HepG2 (cell line): ENCODE measurements at regions not wholly inside any gene's neighbourhood (a gene's known extent, or its start where the extent isn't known, plus 50 kb on each side); places are given as distances from the start of the nearest gene placed in this dataset.

Experiments
- ATAC-seq: fragments of 200-7000 bp; cut with Tn5 transposase; 3 replicates; pipeline ENCODE4 v1.9.1; 2020; ENCODE audit warnings: mild to moderate bottlenecking, moderate library complexity
- BruUV-seq: library from RNA; stranded (reverse); fragments of 400-500 nt; replicated peaks from 2 replicates; lab custom pipeline; 2021; lab: Mats Ljungman, UMichigan
- CTCF ChIA-PET: fragments of 300-600 bp; formaldehyde crosslinking; extraction: SDS; loops from one replicate; lab custom pipeline; 2021; ENCODE audit warnings: low total read pairs, inconsistent platforms, low intra/inter-chr PET ratio; lab: Yijun Ruan, JAX
- POLR2A ChIA-PET: fragments of 350-600 bp; sonication (Branson Sonifier 250); formaldehyde crosslinking; loops from one replicate; lab custom pipeline; 2020; ENCODE audit warnings: antibody characterized with exemption, inconsistent platforms; lab: Yijun Ruan, JAX
- DNase-seq: peaks from one replicate; pipeline ENCODE4 v3.0.0-alpha.2; 2015; ENCODE audit warnings: low spot score
- FAIRE-seq: peaks from 3 replicates; lab custom pipeline; 2011; peaks lifted over from hg19 to GRCh38; lab: Jason Lieb, UNC
- H2AFZ ChIP-seq: one replicate; pipeline ENCODE4 v1.6.1; 2011; ENCODE audit warnings: low read length, inconsistent platforms
- H3K27ac ChIP-seq: fragments of 300-600 bp; 3 replicates; pipeline ENCODE4 v1.8.0; 2011; ENCODE audit warnings: mixed run types, mild to moderate bottlenecking, mixed read lengths, low read length, inconsistent platforms; ENCODE audit not compliant: insufficient read depth; ENCODE audit errors: extremely low read length
- H3K27me3 ChIP-seq, 2 experiments: fragments of 200-600 bp in 1 of 2; 2 replicates in 1 of 2; 3 replicates in 1 of 2; pipeline versions ENCODE4 v1.6.0 to v1.8.0; 2011; ENCODE audit warnings: low read length in 2 of 2, mild to moderate bottlenecking in 2 of 2, moderate library complexity in 2 of 2, inconsistent platforms in 1 of 2; ENCODE audit not compliant: insufficient read depth in 2 of 2, control insufficient read depth in 1 of 2
- H3K36me3 ChIP-seq, 2 experiments: fragments of 200-600 bp in 1 of 2; replicated peaks in 1 of 2; 2 replicates in 1 of 2; 3 replicates in 1 of 2; pipeline versions ENCODE4 v1.5.1 to v1.8.0; 2011; ENCODE audit warnings: low read length in 2 of 2, inconsistent platforms in 1 of 2; ENCODE audit not compliant: insufficient read depth in 2 of 2, control insufficient read depth in 1 of 2
- H3K4me1 ChIP-seq: 2 replicates; pipeline ENCODE4 v1.5.1; 2012; ENCODE audit warnings: low read length, inconsistent platforms; ENCODE audit not compliant: insufficient read depth
- H3K4me2 ChIP-seq: 2 replicates; pipeline ENCODE4 v1.6.0; 2011; ENCODE audit warnings: low read depth, low read length, inconsistent platforms
- H3K4me3 ChIP-seq, 3 experiments: fragments of 200-600 bp in 1 of 3; sonication (generic), shearing (Covaris generic) in 1 of 3; replicated peaks in 1 of 3; 2 replicates each; pipeline ENCODE4 v1.5.1; 2011 to 2016; ENCODE audit warnings: low read length in 3 of 3, inconsistent platforms in 2 of 3, low read depth in 2 of 3, mild to moderate bottlenecking in 2 of 3, control low read depth in 1 of 3, mixed read lengths in 1 of 3; ENCODE audit not compliant: insufficient read depth in 1 of 3
- H3K79me2 ChIP-seq: one replicate; pipeline ENCODE4 v1.6.1; 2011; ENCODE audit warnings: low read length, inconsistent platforms; ENCODE audit not compliant: insufficient read depth
- H3K9ac ChIP-seq: 2 replicates; pipeline ENCODE4 v1.6.0; 2011; ENCODE audit warnings: mild to moderate bottlenecking, low read depth, low read length, inconsistent platforms; ENCODE audit not compliant: insufficient read depth
- H3K9me3 ChIP-seq: 2 replicates; pipeline ENCODE4 v1.5.1; 2012; ENCODE audit warnings: mild to moderate bottlenecking, low read length
- H4K20me1 ChIP-seq: 2 replicates; pipeline ENCODE4 v1.6.0; 2011; ENCODE audit warnings: inconsistent platforms, mild to moderate bottlenecking, low read length, moderate library complexity; ENCODE audit not compliant: insufficient read depth
- CHCHD3 ChIP-seq: sonication (generic); formaldehyde crosslinking; IDR thresholded peaks from 2 replicates; pipeline ENCODE4 v1.8.0; 2022; ENCODE audit warnings: mild to moderate bottlenecking, missing genetic modification reagents, moderate library complexity
- EEA1 ChIP-seq: sonication (generic); formaldehyde crosslinking; IDR thresholded peaks from 2 replicates; pipeline ENCODE4 v1.5.1; 2020; ENCODE audit warnings: mild to moderate bottlenecking, missing genetic modification reagents, borderline replicate concordance
- IRF9 ChIP-seq: sonication (generic); formaldehyde crosslinking; IDR thresholded peaks from 2 replicates; pipeline ENCODE4 v1.8.0; 2022; ENCODE audit warnings: missing genetic modification reagents, mild to moderate bottlenecking, borderline replicate concordance
- NFE2L1 ChIP-seq: sonication (generic); formaldehyde crosslinking; IDR thresholded peaks from 2 replicates; pipeline ENCODE4 v1.4.0; 2020; ENCODE audit warnings: missing genetic modification reagents, mild to moderate bottlenecking, borderline replicate concordance
- PBX2 ChIP-seq: IDR thresholded peaks from 2 replicates; pipeline ENCODE4 v1.6.1; 2016; ENCODE audit warnings: control low read depth
- SOX6 ChIP-seq, 2 experiments: fragments of 450-650 bp in 1 of 2; sonication (generic) in 1 of 2; formaldehyde crosslinking in 1 of 2; IDR thresholded peaks; 2 replicates each; pipeline versions ENCODE4 v1.4.0 to v1.6.1; 2017 to 2020; ENCODE audit warnings: antibody characterized with exemption in 1 of 2, mild to moderate bottlenecking in 1 of 2, missing genetic modification reagents in 1 of 2
- ZNF12 ChIP-seq: sonication (generic); formaldehyde crosslinking; IDR thresholded peaks from 2 replicates; pipeline ENCODE4 v1.5.0; 2020; ENCODE audit warnings: missing genetic modification reagents
- ZNF558 ChIP-seq: sonication (generic); formaldehyde crosslinking; IDR thresholded peaks from 2 replicates; pipeline ENCODE4 v1.9.0; 2022; ENCODE audit warnings: mild to moderate bottlenecking, missing genetic modification reagents, borderline replicate concordance
- WGBS: methylation state at CpG from one replicate; pipeline ENCODE4 v1.1.6; 2017; ENCODE audit warnings: low lambda C conversion rate; 5-methylcytosine and 5-hydroxymethylcytosine counted together
- in situ Hi-C: cut with HindIII; loops from 2 replicates; pipeline ENCODE4 v1.10.0; 2017; ENCODE audit warnings: low pct_unique_long_range_greater_than_20kb; ENCODE audit not compliant: extremely low pct_ligation_motif_present
- intact Hi-C: fragments of 100-400 bp; cut with micrococcal nuclease; formaldehyde crosslinking; loops from one replicate; pipeline ENCODE4 v1.10.0; 2022; ENCODE audit not compliant: unreplicated experiment

GRCh38 chr18:39241534-39241933 is 1675.9 kb upstream of the CELF4 start (continued):
- no peak for TF ChIP-seq PBX2 (CRISPR knock-in tag)
- TF ChIP-seq EEA1 (CRISPR knock-in tag) = no peak
- TF ChIP-seq SOX6 (IDR thresholded peaks at IDR 0.05) = no peak
- TF ChIP-seq SOX6 (CRISPR knock-in tag; IDR thresholded peaks at IDR 0.05) = peak; percentile 95
- TF ChIP-seq IRF9 (CRISPR knock-in tag) = no peak
- peak; percentile 50; the same call in 1 of the 2 replicates for TF ChIP-seq ZNF12 (CRISPR knock-in tag)
- TF ChIP-seq CHCHD3 (CRISPR knock-in tag) = no peak

DNA sequence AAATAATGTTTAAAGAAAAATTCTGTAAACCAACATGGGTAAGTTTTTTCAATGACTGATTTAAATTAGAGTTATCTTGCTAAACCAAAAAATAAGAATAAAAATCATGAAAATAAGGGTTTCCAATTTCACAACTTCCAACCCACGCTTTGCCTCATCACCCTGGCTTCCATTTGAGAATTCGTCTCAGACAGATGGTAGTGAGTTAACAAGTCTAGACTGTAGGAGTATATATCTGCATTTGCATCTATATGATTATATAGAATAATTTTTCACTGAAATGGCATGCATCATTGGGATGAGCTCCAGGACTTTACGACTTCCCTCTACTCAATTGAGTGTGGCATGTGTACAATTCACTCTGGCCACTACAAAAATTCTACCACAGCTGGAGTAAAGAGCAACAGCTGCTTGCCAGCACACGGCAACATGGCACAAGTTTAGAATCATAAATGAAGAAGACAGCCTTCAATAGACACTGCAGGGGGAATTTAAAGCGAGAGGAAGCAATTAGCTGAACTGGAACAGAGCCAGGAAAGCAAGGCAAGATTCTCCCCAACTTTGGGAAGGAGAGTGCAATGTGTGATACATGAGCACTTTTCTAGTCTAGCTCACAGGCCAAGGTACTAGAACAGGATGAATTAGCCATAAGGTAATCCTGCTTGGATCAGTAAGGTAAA is 1673.5 kb upstream of the CELF4 start:
- Histone ChIP-seq H3K4me2 (no peak overlapping the region), H3K4me3 (no peak overlapping the region), H3K9ac (no peak overlapping the region), H3K79me2 (no peaks in the 10 kb centered on the region), H3K27ac (no peak overlapping the region), H4K20me1 (no peaks in the 10 kb centered on the region), H3K27me3 (no peaks in the 10 kb centered on the region; a peak in 1 of 5 replicates), H2AFZ (no peak overlapping the region), H3K4me1 (peaks cover 45% of the 10 kb centered on the region), H3K9me3 (no peaks in the 10 kb centered on the region), H3K36me3 (no peaks in the 10 kb centered on the region)
- in situ Hi-C loops (no loop called here), intact Hi-C loops (no loop called here)
- CTCF ChIA-PET = no interaction called here
- POLR2A ChIA-PET = no interaction called here
- TF ChIP-seq ZNF558 (CRISPR knock-in tag) (no peak), NFE2L1 (CRISPR knock-in tag) (no peak)
- no TSS peak for BruUV-seq
- DNase-seq (no peak), ATAC-seq (no peak), FAIRE-seq (no peak)
- WGBS = 97% methylated on average over 5 of the region's 5 CpGs
